GM18861 (cell line): ENCODE measurements at regions not wholly inside any gene's neighbourhood (a gene's known extent, or its start where the extent isn't known, plus 50 kb on each side); places are given as distances from the start of the nearest gene placed in this dataset.
"Not testable (repeated sequence)": the region's sequence is repeated elsewhere in the genome, so short reads cannot be mapped to it uniquely, and the experiment has no call there.

Source experiments
- ATAC-seq: cut with Tn5 transposase; IDR thresholded peaks from one replicate; pipeline ENCODE4 v1.9.1; 2021; ENCODE audit not compliant: unreplicated experiment

DNA sequence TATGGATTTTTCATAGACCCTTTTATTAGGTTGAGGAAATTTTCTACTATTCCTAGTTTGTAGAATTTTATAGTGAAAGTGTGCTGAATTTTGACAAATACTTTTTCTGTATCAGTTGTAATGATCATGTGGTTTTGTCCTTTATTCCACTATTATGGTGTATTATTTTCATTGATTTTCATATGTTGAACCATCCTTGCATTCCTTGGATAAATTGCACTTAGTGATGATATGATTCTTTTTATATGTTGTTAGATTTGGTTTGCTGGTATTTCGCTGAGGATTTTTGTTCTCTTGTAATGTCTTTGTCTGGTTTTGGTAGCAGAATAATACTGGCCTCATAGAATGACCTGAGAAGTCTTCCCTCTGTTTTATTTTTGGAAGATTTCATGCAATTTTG is 140.6 kb upstream of the CDK6 start:
- ATAC-seq = no peak

GRCh38 chr7:92973974-92974373 is 137.6 kb upstream of the CDK6 start:
- no peak for ATAC-seq

DNA sequence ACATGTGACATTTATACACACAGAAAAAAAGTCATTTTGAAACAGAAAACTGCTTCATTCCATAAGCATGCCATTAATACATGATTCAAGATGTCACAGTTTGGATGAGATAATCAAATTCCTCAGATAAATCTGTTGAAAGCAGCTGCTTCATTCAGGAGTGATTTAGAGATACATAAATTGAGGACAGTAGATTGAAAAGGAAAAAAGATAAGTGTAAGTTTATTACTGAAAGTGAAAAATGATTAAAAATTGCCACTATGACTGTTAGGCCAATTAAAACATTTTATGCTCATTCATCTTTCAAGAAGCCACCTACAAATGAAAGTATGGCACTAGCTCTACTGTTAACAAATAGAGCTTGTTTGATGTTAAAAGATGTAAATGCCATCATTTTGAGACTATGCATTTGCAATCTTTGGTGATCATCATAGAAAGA is 136.9 kb upstream of the CDK6 start:
- no peak for ATAC-seq

- no peak for ATAC-seq
These were observed 136.1 kb upstream of the CDK6 start for GRCh38 chr7:92972441-92972840.

- ATAC-seq = no peak
These were observed 132.7 kb upstream of the CDK6 start for GRCh38 chr7:92969061-92969460.

DNA sequence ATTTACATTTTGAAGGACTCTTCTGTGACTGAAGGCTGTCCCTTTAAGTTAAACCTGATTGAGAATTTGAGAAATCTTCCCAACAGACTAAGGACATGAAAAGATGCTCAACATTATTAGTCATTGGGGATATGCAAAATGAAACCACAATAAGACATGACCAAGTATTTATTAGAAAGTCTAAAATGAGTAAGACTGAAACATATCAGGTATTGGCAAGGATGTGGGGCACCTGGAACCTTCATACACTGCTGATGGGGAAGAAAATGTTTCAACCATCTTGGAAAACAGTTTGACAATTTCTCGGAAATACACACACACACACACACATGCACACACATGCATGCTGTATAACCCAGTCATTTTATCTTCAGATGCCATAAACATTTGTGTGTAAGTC is 132.1 kb upstream of the CDK6 start:
- ATAC-seq = no peak

GRCh38 chr7:92967238-92967637 is 130.9 kb upstream of the CDK6 start:
- no peak for ATAC-seq

- no peak for ATAC-seq
These were observed 127.8 kb upstream of the CDK6 start for GRCh38 chr7:92964141-92964540.

DNA sequence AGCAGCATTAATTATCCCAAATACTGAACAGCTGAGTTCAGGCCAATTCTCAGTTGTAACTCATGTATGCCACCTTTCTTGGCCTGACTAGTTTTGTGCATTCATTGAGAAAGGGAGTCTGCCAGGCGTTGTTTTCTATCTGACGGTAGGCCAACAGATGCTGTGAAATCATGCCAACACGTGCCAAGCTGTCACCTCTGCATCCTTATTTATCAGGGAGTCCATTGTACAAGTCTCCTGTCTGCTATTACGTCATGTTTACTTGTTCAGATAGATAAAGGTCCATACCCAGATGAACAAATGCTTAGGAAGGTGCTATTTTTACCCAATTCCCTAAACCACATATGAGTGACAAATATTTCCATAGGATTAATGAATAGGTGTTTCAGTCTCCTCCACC is 127.2 kb upstream of the CDK6 start:
- ATAC-seq = no peak

GRCh38 chr7:92961961-92962360 is 125.6 kb upstream of the CDK6 start:
- no peak for ATAC-seq

DNA sequence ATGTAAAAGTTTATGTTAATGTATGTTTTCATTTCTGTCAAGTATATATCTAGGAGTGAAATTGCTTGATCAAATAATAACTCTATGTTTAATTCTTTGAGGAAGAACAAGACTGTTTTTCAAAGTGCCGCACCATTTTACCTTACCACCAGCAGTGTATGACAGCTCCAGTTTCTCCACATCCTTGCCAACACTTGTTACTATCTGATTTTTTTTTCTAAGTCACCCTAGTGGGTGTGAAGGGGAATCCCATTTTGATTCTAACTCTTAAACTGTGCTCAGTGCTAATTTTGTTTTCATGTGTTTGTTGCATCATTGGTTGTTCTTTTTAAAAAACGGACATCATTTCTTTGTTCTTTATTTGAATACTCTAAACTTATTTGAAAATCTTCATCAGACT is 120.2 kb upstream of the CDK6 start:
- no peak for ATAC-seq

DNA sequence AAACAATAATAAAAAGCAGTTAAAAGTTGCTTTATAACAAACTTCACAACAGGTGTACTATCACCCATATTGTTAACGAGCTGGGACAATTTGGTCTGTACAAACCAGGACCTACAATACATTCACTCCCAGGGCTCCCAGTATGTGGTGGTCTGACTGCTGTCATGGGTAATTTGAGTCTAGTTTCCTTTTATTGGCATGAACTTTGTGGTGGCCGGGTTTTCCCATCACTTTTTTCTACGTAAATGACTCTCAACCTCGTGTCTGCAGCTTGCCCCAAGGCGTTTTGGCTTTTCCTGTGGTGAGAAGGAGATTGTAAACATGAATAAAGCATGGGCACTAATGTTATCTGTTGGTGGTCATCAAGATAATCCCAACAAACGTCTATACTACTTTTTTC is 118.7 kb upstream of the CDK6 start:
- ATAC-seq = no peak

- ATAC-seq = no peak
These were observed 117.3 kb upstream of the CDK6 start for GRCh38 chr7:92953657-92954056.

- ATAC-seq = no peak
These were observed 113.4 kb upstream of the CDK6 start for GRCh38 chr7:92949748-92950147.

DNA sequence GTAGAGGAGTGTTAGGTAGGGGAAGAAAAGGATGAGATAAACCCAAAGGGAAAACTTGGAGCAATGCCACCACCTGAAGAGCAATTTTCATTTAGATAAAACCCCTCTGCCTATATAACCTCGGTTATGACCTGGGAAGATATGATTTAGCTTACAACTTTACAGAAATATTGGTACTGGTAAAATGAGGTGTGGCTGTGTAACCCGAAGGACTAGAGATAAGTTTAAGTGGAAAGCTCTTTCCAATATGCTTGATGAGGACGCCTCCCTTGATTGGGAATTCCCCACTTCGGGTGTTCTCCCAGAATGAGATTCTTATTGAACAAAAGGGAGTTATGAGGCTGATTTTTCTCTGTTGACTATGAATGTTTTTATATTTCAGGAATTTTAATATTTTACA is 109.5 kb upstream of the CDK6 start:
- no peak for ATAC-seq

DNA sequence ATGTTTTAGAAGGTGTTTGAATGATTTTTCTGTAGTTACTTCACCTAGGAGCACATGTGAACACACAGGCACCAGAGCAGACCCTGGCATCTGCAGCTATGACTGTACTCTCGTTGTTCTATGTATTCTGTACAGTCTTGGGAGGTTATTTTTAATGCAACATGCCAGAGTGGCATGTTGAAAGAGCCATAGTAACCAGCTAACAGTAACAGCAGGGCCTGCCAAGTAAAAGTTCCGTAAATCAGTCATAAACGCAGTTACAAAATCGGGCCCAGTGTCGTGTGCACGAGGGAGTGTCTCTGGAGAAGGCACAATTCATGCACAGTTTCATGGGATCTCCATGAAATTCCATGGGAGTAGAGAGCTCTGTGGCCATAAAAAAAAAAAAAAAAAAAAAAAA is 108.3 kb upstream of the CDK6 start:
- ATAC-seq = no peak

GRCh38 chr7:92942706-92943105 is 106.3 kb upstream of the CDK6 start:
- not testable (repeated sequence) for ATAC-seq

GRCh38 chr7:92939666-92940360 is 103.4 kb upstream of the CDK6 start:
- ATAC-seq = no peak

DNA sequence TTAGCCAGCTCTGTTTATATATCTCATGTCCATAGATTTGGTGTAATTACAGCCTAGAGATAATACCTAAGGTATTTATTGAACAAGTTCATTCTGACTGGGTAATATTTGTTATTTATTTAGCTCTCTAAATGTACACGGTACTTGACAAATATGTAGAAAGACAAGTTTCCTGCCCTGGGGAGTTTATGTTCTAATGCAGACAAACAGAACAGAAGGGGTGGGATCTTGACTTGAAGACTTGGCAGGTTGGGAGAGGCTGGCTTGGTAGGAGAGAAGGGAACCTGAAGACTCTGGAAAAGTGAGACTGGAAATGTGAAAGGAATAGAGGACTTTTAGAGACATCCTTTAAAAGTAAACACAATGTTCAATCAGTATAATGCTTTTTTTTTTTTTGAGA is 97.7 kb upstream of the CDK6 start:
- ATAC-seq = no peak

- no peak for ATAC-seq
These were observed 96.1 kb upstream of the CDK6 start for GRCh38 chr7:92932450-92932849.

GRCh38 chr7:92930404-92930803 is 94.0 kb upstream of the CDK6 start:
- no peak for ATAC-seq

DNA sequence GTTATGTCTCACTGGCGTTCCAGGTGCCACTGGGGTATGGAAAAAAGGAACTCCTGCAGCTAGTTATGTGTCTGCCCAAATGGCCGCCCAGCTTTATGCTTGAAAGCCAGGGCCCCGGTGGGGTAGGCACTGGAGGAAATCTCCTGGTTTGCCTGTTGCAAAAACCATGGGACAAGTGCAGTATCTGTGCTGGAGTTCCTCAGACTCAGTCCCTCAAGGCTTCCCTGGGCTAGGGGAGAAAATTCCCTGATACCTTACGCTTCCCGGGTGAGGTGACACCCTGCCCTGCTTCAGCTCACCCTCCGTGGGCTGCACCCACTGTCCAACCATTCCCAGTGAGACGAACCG is 90.3 kb upstream of the CDK6 start:
- ATAC-seq = no peak

DNA sequence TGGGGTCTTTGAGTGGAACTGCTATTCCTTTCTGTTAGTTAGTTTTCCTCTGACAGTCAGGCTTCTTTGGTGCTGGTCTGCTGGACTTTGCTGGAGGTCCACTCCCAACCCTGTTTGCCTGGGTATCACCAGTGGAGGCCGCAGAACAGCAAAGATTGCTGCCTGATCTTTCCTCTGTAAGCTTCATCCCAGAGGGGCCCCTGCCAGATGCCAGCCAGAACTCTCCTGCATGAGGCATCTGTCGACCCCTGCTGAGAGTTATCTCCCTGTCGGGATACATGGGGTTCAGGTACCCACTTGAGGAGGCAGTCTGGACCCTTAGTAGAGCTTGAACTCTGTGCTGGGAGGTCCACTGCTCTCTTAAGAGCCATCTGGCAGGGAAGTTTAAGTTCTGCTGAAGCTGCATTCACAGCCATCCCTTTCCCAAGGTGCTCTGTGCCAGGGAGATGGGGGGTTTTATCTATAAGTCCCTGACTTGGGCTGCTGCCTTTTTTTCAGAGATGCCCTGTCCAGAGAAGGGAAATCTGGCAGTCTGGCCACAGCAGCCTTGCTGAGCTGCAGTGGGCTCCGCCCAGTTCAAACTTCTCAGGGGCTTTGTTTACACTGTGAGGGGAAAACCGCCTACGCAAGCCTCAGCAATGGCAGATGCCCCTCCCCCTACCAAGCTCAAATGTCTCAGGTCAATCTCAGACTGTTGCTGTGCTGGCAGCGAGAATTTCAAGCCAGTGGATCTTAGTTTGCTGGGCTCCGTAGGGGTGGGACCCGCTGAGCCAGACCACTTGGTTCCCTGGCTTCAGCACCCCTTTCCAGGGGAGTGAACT is 89.7 kb upstream of the CDK6 start:
- no peak for ATAC-seq
